ENCODE measurements at regions not wholly inside any gene's neighbourhood (a gene's known extent, or its start where the extent isn't known, plus 50 kb on each side); places are given as distances from the start of the nearest gene placed in this dataset.
A peak's percentile ranks its signal among the peaks of the same experiment; 100 is the strongest.
"Not testable (repeated sequence)": the region's sequence is repeated elsewhere in the genome, so short reads cannot be mapped to it uniquely, and the experiment has no call there.

DNA sequence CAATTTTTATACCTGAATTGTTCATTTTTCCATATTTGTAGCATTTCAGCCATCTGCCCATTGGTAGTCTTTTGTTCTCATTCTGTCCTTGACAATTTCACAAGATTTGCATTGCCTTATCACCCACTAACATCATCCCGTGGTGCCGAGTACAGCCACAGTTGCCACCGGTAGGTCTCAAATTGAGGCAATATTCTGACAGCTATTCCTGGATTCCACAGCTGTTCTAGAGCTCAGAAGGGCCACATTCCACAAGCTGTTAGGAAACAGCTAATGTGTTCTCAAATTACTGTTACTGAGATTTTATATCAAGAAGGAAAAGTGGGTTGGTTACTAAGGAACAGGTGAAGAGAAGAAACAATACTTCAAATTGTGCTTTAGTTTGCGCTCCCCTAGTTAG, 178.8 kb downstream of the RPRM start:
- no peak for DNase-seq

DNA sequence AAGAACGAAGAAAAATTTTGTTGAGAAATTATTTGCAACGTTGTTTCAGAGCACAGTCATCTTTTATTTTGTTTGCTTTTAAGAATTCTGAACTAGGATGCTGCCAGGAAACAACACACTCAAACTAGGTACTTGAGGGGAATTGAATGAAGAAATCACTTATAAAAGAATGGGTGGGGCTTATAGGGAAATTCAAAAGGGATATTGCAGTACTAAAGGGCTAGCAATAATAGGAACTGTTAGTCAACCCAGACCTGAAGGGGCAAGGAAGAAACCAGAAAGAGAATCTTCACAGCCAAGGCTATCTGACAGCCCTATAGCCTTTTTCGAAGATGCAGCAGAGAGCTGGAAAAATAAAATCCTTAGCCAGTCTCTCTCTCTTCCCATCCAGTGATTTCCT, 179.3 kb downstream of the RPRM start:
- DNase-seq: no peak

DNA sequence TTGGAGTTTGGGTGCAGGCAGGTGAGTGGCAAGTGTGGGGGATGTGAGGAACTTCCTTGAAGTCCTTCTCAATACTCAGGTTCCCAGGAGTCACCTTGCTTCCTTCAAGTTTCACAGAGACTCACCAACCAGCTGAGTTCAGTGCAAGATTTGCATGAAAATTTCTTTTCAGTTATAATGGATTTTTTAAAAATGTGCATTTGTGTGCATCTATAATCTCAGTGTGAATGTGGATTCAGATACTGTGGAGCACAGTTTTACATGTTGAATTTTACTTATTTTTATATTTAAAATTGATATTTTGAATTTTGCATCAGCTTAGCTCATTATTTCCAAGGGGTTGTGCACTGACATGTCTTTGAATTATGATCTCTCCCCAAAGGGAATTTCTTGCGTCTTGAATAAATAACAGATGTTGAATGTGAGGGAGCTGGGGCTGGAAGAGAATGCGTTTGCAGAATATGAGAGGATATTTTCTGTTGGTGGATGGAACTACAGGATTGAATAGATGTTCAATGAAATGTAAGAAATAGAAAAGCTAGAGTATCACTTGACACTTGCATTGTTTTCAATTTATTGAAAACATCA, 184.3 kb downstream of the RPRM start:
- no peak for DNase-seq

DNA sequence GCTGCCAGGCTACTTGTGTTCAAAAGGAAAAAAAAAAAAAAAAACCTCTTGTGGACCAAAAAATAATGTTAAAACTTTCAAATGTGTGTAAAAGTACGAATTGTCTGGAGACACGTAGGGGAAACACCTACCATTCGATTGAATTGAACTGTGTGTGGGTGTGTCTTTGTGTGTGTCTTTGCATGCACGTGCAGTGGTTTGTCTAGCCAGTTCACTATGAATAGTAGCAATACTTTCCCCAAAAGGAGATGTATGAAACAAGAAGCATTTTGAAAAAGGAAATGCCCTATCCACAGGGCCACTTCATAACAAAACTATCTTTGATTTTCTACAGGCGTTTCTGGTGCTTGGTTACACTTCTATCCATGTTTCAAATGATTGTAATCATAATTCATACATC, 186.8 kb downstream of the RPRM start:
- DNase-seq: no peak

DNA sequence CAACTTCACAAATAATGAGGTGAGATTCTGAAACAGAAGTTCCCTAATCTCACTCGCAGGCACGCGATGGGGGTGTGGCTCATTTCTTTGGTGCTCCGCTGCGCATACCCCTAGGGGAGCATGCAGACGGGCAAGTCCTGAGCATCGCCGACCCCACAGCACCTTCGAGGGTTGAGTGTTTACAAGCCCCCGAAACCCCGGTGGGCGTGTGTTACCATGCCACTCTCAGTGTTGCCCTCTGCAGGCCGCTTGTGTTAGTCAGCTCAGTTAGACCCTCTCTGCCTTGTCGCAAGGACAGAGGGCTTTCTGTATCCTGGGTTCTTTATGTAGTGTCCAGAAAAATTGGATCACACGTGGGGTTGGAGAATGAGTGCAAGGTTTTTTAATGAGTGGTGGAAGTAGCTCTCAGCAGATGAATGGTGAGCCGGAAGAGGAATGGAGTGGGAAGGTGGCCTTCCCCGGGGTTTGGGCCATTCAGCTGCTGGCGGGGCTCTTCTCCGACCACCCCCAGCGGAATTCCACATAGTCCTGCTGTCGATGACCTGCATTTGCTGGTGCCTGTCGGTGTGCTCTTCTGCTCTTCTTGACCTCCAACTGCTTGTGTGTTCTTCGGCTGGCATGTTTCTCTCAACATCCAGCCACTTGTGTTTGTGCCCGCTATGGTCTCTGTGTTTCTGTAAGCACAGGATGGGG, 191.3 kb downstream of the RPRM start:
- DNase-seq: no peak

DNA sequence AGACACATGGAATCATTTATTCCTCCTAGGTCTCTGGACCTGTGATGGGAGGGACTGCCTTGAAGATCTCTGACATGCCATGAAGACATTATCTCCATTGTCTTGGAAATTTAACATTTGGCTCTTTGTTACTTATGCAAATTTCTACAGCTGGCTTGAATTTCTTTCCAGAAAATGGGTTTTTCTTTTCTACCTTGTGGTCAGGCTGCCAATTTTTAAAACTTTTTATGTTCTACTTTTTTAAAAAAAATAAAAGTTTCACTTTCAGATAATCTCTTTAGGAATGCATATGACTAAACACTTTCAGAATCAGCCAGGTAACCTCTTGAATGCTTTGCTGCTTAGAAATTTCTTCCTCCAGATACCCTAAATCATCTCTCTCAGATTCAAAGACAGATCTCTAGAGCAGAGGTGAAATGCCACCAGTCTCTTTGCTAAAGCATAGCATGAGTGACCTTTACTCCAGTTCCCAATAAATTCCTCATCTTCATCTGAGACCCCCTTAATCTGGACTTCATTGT, 209.6 kb downstream of the RPRM start:
- no peak for DNase-seq

DNA sequence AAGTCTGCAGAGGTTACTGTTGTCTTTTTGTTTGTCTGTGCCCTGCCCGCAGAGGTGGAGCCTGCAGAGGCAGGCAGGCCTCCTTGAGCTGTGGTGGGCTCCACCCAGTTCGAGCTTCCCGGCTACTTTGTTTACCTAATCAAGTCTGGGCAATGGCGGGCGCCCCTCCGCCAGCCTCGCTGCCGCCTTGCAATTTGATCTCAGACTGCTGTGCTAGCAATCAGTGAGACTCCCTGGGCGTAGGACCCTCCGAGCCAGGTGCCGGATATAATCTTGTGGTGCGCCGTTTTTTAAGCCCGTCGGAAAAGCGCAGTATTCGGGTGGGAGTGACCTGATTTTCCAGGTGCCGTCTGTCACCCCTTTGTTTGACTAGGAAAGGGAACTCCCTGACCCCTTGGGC, 221.7 kb downstream of the RPRM start:
- not testable (repeated sequence) for DNase-seq

DNA sequence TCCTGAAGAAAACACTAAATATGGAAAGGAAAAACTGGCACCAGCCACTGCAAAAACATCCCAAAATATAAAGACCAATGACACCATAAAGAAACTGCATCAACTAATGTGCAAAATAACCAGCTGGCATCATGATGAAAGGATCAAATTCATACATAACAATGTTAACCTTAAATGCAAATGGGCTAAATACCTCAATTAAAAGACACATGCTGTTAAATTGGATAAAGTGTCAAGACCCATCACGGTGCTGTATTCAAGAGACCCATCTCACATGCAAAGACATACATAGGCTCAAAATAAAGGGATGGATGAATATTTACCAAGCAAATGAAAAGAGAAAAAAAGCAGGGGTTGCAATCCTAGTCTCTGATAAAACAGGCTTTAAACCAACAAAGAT, 231.9 kb downstream of the RPRM start:
- not testable (repeated sequence) for DNase-seq

DNA sequence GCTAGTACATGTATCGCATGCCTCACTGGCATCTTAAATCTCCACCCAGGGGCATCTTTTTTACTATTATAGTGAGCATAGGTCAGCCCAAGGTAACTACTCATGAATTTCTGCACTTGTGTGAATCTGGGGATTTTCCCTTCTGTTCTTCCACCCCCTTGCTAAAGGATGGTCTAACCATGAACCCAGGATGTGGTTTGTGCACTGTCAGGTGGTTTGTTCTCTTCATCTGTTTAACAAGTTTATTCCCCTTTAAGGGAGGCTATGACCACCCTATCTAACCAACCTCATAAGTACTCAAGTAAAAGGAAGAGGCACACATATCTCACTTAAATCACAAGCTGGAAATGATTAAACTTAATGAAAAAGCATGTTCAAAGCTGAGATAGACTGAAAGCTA, 243.0 kb downstream of the RPRM start:
- peak; percentile 4 for DNase-seq

DNA sequence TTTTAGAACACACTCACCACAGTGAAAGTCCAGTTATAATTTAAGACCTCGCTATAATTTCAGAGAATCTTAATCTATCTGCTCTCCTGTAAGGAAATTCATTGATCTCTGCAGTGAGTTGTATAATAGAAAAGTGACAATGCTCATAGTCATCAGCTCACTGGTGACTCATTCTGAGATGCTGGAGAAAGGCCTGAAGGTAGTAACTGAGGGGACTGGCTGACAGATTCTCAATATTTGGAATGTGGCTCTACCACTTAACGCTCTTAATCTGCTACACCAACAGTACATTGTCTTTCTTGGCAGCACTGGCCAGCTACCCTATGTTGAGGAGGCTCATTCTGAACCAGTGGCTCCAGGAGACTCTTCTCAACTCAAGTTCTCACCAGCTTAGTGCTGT, 246.1 kb downstream of the RPRM start:
- no peak for DNase-seq

DNA sequence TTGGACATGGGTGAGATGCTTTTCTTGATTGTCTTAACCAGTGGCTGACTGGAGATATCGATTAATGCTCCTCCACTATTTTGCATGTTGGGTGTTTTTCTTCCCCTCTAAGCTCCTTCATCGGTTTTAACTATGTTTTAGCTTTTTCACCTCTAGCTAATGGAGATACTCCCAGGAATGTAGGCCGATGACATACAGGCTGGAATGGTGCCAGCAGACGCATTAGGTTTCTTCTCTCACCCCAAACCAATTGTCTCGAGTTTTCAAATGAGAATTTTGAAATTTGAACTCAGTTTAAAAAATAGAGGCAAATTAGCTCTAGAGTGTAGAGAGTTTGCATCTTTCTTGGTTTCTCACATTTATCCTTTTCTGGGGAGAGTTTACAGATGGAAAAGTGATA, 247.6 kb downstream of the RPRM start:
- no peak for DNase-seq

DNA sequence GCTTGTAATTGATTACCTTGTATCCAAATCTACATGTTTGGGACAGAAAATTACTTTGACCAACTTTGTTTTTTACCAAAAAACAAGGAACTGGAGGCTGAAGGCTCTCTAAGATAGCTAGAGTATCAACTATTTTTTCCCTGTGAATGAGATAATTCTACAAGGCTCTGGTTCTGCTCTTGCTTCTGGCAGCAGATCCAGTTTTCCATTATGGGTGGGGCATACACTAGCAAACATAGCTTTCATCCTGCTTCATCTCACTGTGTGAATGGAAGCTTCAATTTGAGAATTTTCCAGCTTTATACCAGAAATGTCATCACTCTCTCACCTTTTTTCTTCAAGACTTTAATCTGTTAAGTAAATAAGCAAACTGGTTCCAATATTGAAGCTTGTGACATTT, 249.7 kb downstream of the RPRM start:
- no peak for DNase-seq

DNA sequence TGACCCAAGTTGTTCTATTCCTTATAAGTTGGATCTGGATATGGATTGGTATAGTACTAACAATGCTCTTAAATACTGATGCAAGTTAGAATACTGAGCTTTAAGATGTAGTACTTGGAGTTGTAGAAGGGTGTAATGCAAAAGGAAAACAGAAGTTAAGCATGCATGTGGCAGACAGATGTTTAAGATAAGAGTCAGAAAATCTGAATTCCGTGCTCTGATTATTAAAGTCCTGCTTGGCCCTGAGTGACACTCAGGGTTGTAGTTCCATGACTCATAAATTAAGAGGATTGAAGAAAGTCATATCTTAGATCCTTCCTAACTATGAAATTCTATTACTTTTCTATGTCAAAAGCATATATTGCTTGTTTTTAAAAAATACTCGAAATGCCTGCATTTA, 250.6 kb downstream of the RPRM start:
- DNase-seq: no peak

DNA sequence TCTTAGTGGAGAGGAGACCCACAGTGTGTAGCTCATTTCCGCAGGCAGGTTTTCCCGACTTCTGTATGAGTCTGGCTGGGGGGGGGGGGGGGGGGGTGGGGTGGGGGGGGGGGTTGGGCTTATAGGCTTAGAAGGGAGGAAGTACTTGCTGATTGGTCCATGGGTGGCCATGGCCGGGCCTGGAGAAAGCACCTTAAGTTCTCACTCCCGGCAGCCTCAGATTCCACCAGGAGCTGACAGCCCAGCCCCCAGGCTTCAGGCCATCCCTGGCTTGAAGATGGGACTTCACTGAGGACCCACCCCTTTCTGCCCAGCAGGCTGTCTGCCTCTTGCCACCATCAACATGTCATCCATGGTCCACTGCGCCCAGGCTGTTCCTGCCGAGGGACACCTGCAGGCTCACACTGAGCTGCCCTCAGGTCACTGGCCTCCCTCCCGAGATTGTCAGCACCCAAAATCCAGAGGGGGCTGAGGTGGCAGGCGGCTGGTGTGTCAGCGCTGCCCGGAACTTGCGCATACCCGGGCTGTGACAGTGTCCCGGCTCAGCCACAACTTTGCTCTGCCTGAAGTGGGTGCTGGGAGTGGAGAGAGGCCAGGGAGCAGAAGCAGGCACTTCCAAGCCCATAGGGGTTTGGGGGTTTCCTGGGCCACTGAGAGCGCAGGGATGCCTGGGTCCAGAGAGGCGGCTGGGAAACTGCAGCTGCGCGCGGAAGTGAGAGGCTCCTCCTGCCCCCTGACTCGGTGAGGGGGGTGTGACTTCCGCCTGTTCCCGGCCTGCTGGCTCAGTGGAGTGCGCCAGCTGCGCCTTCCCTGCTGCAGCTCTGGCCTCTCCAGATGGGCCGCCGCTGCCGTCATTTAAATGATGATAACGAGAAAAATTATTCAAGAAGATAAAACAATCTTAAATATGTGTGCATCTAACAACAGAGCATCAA, 256.1 kb downstream of the RPRM start:
- no peak for DNase-seq

DNA sequence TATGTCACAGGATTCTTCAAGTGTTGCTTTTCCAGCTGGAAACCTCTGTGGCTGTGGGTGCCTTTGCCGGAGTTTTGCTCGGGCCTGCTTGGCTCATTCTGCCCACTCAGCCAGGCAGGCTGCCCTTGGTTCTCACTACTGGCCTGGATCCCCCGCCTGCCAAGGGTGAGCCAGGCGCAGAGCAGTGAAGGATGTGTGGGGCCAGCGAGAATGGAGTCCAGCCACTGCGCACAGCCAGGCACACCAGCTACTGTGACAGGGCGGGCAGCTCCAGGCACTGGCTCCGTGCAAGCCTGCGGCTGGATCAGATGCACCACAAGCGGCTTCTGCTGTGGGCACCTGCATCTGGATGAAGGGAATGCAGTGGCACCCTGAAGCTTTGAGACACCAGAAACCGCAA, 257.1 kb downstream of the RPRM start:
- no peak for DNase-seq

DNA sequence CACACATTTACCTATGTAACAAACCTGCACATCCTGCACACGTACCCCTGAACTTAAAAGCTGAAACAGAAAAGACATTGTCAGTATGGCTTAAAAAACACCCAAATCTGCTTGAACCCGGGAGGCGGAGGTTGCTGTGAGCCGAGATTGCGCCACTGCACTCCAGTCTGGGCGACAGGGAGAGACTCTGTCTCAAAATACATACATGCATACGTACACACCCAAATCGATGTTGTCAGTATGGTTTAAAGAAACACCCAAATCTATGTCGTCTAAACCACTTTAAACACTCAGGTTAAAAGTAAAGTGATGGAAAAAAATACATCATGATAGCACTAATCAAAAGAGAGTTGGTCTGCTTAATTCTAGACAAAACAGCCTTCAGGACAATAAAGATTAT, 257.5 kb downstream of the RPRM start:
- no peak for DNase-seq

DNA sequence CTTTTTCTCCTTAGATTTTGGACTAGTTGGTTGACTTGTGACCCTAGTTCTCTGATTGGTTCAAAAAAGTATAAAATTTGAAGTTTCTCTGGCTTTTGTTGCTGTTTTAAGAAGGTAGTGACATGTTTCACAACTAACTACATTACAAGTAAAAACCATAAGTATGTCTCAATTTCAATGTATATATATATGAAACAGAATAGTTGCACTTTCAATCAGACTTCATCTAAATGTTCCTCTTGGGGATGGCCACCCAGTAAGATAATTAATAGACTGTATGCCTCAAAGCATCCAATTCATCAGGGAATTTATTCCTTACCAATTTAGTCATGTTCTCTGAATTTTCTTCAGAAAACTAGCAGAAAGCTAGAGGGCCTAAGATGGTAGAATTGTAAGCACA, 259.7 kb downstream of the RPRM start:
- DNase-seq: no peak

DNA sequence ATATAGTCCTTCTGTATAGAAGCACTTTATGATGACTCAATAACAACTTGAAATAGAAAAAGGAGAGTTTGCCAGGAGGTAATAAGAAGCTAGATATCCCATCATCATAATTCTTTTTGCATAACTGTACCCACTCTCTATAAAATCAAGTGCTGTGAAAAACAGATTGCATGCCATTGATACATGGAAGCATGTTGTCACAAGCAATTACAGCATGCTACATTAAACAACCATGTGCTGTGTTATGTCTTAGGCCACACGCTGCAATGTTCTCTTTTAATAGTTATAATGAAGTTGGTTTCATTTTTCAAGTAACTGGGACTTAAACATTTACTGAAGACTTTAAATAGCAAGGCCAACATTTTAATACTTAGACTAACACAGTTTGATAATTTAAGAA, 264.2 kb downstream of the RPRM start:
- no peak for DNase-seq

DNA sequence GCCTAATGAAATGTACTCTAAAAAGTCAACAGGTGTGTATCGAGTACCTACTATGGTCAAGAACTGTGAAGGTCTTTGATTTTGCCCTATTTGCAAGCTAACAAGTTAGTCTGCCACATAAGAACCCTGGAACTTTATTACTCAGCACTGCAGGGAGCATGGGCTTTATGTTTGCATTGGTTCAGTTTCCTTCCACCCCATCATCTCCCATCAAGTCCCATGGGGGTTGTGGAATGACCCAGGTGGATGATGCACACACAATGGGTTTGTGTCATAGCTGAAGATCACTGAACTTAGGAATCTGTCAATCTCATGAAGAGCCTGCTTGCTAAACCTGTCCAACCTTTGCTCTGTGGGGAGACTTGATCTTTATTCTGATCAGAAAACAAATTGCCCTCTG, 265.5 kb downstream of the RPRM start:
- no peak for DNase-seq

DNA sequence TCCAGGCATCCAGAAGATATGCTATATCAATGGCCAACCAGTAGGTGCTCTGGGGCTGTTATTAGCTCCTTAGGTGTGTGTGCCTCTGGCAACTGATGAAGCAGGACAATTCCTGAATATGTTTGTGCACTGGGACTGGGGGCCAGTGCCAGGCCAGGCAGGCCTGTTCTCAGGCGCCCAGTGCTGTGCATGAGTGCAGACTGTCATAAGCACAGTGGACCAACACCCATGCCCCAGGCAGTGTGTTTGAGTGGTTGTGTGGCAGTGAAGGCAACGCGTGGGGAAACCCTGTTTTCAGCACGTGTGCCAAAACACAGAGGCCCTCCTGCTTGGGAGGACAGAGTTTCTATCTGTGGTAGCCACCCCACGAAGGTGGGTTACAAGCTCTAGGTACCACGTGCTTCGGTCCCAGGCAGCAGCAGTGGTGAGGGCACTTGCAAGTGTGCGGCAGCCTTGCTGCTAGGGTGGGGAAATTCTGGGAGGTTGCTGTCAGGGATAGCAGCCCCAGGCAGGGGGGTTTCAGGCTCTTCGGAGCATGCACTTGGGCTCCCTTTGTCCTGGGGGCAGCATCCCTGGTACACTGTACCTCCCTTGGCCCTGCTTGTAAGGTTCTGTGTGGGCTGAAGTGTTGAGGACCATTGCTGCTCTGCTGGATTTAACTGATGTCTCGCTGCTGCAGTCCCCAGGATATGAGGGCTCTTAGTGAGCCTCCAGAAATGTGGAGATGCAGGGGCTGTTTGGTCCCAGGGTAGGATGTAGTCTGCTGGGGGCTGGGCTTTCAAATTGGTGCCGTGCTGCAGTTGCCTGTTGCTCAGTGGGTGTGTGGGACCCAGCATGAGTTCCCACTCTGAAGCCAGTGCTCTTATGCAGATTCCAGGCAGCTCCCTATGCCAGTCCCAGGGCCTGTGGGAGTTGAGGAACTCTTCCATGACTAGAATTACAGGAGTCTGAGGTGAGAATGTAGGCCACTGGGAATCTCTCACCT, 280.9 kb downstream of the RPRM start:
- DNase-seq: no peak

DNA sequence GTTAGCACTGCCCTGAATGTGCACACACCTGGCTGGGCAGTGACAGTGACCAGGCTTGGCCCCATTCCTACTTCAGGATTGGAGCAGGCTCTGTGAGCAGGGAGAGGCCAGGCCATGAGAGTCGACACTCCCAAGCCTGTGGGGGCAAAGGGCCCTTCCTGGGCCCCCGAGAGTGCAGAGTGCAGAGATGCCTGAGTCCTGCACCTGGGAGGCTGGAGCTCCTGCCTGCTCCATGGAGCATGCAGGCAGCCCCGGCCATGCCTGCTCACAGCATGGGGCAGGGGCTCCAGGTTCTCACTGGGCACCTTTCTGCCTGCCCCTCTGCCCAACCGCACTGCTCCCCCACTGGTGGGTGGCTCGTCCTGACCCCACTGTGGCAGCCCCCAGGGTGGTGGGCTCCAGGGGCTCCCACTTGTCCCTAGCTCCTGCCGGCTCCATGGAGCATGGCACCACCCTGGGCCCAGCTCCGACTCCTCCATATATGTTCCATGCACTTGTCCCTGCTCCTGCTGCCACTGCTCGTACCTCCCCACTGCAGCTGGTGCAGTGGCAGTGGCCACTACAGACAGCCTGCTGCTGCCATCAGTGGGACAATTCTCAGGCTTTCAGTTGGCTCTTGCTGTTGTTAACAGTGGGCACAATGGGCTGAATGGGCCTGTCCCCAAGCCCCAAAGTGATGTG, 282.0 kb downstream of the RPRM start:
- DNase-seq: no peak

DNA sequence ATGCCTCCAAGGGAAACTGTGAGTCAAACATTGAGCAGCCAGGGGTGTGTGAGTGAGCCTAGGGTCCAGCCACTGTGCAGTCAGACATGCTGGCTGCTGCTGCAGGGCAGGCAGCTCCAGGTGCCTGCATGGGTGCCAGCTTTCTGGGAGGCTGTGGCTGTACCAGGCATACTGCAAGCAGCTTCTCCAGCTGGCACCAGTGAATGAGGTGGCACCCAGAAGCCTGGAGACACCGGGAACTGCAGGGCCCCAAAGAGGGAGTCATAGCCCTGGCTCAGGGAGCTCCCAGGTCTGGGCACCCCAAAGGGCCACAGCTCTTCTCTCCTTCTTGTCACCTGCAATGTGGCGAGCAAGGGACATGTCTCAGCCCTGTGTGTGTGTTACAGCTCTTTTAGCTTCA, 283.2 kb downstream of the RPRM start:
- no peak for DNase-seq

Measured in stimulated activated CD4-positive, alpha-beta T cell treated with anti-CD3 and anti-CD28 coated beads, Interleukin-1b, Interleukin-23, amount 100 ng/mL, for 48 hours (primary cell).